B cell (primary cell): ENCODE measurements at regions not wholly inside any gene's neighbourhood (a gene's known extent, or its start where the extent isn't known, plus 50 kb on each side); places are given as distances from the start of the nearest gene placed in this dataset.

Experiments
- ATAC-seq: fragments of 200-7000 bp; cut with Tn5 transposase; one replicate; pipeline ENCODE4 v1.10.0; 2021; ENCODE audit warnings: low read depth, mild to moderate bottlenecking, moderate number of reproducible peaks, moderate library complexity
- CTCF ChIA-PET: fragments of 350-600 bp; sonication (Branson Sonifier 250); formaldehyde crosslinking; loops from one replicate; lab custom pipeline; 2021; ENCODE audit warnings: antibody characterized with exemption, inconsistent platforms; lab: Charles Lee
- POLR2A ChIA-PET: fragments of 350-600 bp; sonication (Branson Sonifier 250); formaldehyde crosslinking; loops from one replicate; lab custom pipeline; 2021; ENCODE audit warnings: antibody characterized with exemption; lab: Charles Lee
- DNase-seq: peaks from one replicate; pipeline ENCODE4 v3.0.0; 2013
- H2AFZ ChIP-seq: 2 replicates; pipeline ENCODE4 v1.6.1; 2012; ENCODE audit warnings: mild to moderate bottlenecking, low read depth, low read length; ENCODE audit not compliant: insufficient read depth, poor library complexity, severe bottlenecking
- H3K27ac ChIP-seq, 2 donors: 1 replicate in 1 of 2; 2 replicates in 1 of 2; pipeline ENCODE4 v1.5.1; 2012 to 2013; ENCODE audit warnings: low read length in 2 of 2, mild to moderate bottlenecking in 2 of 2, moderate library complexity in 1 of 2
- H3K27me3 ChIP-seq, 4 experiments: fragments of 200-600 bp in 1 of 4; sonication (generic) in 1 of 4; replicated peaks in 1 of 4; 1 replicate in 2 of 4; 2 replicates in 2 of 4; pipeline versions ENCODE4 v1.6.1 to v1.7.0; 2013 to 2016; ENCODE audit warnings: low read length in 3 of 4, mild to moderate bottlenecking in 2 of 4, mixed read lengths in 1 of 4, moderate library complexity in 1 of 4; ENCODE audit not compliant: insufficient read depth in 4 of 4, control insufficient read depth in 3 of 4; ENCODE audit errors: control extremely low read depth in 1 of 4
- H3K36me3 ChIP-seq, 2 experiments: replicated peaks in 1 of 2; 1 replicate in 1 of 2; 2 replicates in 1 of 2; pipeline versions ENCODE4 v1.6.1 to v1.7.1; 2013; ENCODE audit warnings: low read length in 1 of 2; ENCODE audit not compliant: insufficient read depth in 2 of 2, control insufficient read depth in 1 of 2; ENCODE audit errors: control extremely low read depth in 1 of 2, extremely low read depth in 1 of 2
- H3K4me1 ChIP-seq, 2 donors: fragments of 200-600 bp in 1 of 2; sonication (generic) in 1 of 2; 1 replicate in 1 of 2; 2 replicates in 1 of 2; pipeline versions ENCODE4 v1.5.1 to v1.6.1; 2013 to 2017; ENCODE audit warnings: low read length in 2 of 2; ENCODE audit not compliant: control insufficient read depth in 2 of 2, insufficient read depth in 2 of 2
- H3K4me2 ChIP-seq: replicated peaks from 2 replicates; pipeline ENCODE3; 2012; ENCODE audit warnings: mild to moderate bottlenecking, low read depth, low read length; ENCODE audit not compliant: poor library complexity, severe bottlenecking
- H3K4me3 ChIP-seq, 5 experiments: fragments of 200-600 bp in 1 of 5; sonication (generic) in 1 of 5; 1 replicate in 3 of 5; 2 replicates in 2 of 5; pipeline versions ENCODE4 v1.5.1 to v1.7.0; 2011 to 2016; ENCODE audit warnings: low read length in 4 of 5, mild to moderate bottlenecking in 4 of 5, low read depth in 2 of 5, control low read depth in 1 of 5, moderate library complexity in 1 of 5; ENCODE audit not compliant: insufficient read depth in 1 of 5; ENCODE audit errors: control extremely low read depth in 1 of 5, extremely low read depth in 1 of 5
- H3K79me2 ChIP-seq: fragments of 200-600 bp; sonication (generic); one replicate; pipeline ENCODE4 v1.6.0; 2016; ENCODE audit warnings: low read length; ENCODE audit not compliant: control insufficient read depth, insufficient read depth
- H3K9ac ChIP-seq: fragments of 200-600 bp; sonication (generic); 2 replicates; pipeline ENCODE4 v1.6.1; 2017; ENCODE audit warnings: mild to moderate bottlenecking, low read length, moderate library complexity
- H3K9me3 ChIP-seq, 3 donors: one replicate each; pipeline versions ENCODE4 v1.6.1 to v1.7.1; 2013; ENCODE audit warnings: low read length in 2 of 3; ENCODE audit not compliant: control insufficient read depth in 2 of 3, insufficient read depth in 1 of 3; ENCODE audit errors: control extremely low read depth in 1 of 3
- H4K20me1 ChIP-seq: 2 replicates; pipeline ENCODE4 v1.6.0; 2012; ENCODE audit warnings: mild to moderate bottlenecking, low read length; ENCODE audit not compliant: insufficient read depth, control insufficient read depth, poor library complexity, severe bottlenecking
- H3K27ac Mint-ChIP-seq: one replicate; pipeline ENCODE4 v1.8.0; 2021; ENCODE audit warnings: mixed read lengths
- H3K27me3 Mint-ChIP-seq: one replicate; pipeline ENCODE4 v1.8.0; 2021; ENCODE audit warnings: mixed read lengths
- H3K4me1 Mint-ChIP-seq: one replicate; pipeline ENCODE4 v1.8.0; 2021; ENCODE audit warnings: mixed read lengths
- H3K4me3 Mint-ChIP-seq: one replicate; pipeline ENCODE4 v1.8.0; 2021; ENCODE audit warnings: mixed read lengths
- H3K9me3 Mint-ChIP-seq: one replicate; pipeline ENCODE4 v1.8.0; 2022; ENCODE audit warnings: mixed read lengths; ENCODE audit not compliant: insufficient read depth
- EZH2 ChIP-seq: IDR thresholded peaks from 2 replicates; pipeline ENCODE4 v1.6.1; 2012; ENCODE audit warnings: borderline replicate concordance, low read depth, mild to moderate bottlenecking, moderate library complexity, low read length; ENCODE audit not compliant: insufficient read depth, poor library complexity, severe bottlenecking
- WGBS: methylation state at CpG from one replicate; pipeline ENCODE4 v1.1.5; 2013; ENCODE audit warnings: missing lambda C conversion rate; ENCODE audit not compliant: insufficient coverage; 5-methylcytosine and 5-hydroxymethylcytosine counted together
- intact Hi-C: fragments of 100-400 bp; cut with micrococcal nuclease; formaldehyde crosslinking; loops from one replicate; pipeline ENCODE4 v1.10.0; 2022
- TF ChIP-seq, protein P1 (sequence below): fragments of 200-600 bp; IDR thresholded peaks from one replicate; pipeline ENCODE4 v1.8.0; 2022; ENCODE audit warnings: antibody characterized with exemption, mild to moderate bottlenecking

DNA sequence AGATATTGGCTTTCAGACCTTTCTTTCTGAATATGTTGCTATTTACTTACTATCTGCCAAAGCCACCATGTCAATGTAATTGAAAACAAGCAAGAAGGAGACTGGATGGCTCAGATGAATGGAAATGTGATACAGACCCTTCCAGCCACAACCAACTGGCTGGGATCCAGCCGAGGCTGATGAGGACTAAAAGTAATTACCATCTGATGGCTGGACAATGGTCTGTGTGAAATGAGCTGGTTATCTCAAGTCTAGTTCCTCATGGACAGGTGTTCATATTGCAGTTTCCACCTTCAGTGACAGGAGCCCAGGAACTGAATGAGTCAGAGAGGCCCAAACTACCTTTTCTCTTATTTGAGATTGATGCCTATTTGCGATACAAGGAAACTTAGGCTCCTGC is 267.5 kb downstream of the GATA3 start:
- Mint-ChIP-seq H3K4me1 (no peaks in the 10 kb centered on the region), H3K27me3 (peaks cover 23% of the 10 kb centered on the region), H3K9me3 (no peaks in the 10 kb centered on the region), H3K4me3 (no peak overlapping the region), H3K27ac (no peak overlapping the region)
- no peaks in the 10 kb centered on the region for H3K4me1 ChIP-seq
- no peaks in the 10 kb centered on the region for H3K36me3 ChIP-seq
- ChIA-PET CTCF (no interaction called here), POLR2A (no interaction called here)
- H3K4me3 ChIP-seq, result no peak overlapping the region
- H3K27ac ChIP-seq, result no peak overlapping the region
- ATAC-seq (no peak), DNase-seq (no peak)
- peaks cover 0 to 6% (median 0%) of the 10 kb centered on the region in 4 experiments for H3K27me3 ChIP-seq
- H3K4me2 ChIP-seq, result no peak overlapping the region
- peaks cover 0 to 3% (median 0%) of the 10 kb centered on the region in 3 donors for H3K9me3 ChIP-seq
- 100% methylated on average over 1 of the region's 2 CpGs for WGBS
- no peaks in the 10 kb centered on the region for H3K79me2 ChIP-seq
- TF ChIP-seq, protein P1, sequence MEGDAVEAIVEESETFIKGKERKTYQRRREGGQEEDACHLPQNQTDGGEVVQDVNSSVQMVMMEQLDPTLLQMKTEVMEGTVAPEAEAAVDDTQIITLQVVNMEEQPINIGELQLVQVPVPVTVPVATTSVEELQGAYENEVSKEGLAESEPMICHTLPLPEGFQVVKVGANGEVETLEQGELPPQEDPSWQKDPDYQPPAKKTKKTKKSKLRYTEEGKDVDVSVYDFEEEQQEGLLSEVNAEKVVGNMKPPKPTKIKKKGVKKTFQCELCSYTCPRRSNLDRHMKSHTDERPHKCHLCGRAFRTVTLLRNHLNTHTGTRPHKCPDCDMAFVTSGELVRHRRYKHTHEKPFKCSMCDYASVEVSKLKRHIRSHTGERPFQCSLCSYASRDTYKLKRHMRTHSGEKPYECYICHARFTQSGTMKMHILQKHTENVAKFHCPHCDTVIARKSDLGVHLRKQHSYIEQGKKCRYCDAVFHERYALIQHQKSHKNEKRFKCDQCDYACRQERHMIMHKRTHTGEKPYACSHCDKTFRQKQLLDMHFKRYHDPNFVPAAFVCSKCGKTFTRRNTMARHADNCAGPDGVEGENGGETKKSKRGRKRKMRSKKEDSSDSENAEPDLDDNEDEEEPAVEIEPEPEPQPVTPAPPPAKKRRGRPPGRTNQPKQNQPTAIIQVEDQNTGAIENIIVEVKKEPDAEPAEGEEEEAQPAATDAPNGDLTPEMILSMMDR, result no peak
- no peak for TF ChIP-seq EZH2
- no peak overlapping the region for H3K9ac ChIP-seq
- H4K20me1 ChIP-seq, result no peaks in the 10 kb centered on the region
- intact Hi-C loops, result no loop called here
- H2AFZ ChIP-seq, result no peak overlapping the region

DNA sequence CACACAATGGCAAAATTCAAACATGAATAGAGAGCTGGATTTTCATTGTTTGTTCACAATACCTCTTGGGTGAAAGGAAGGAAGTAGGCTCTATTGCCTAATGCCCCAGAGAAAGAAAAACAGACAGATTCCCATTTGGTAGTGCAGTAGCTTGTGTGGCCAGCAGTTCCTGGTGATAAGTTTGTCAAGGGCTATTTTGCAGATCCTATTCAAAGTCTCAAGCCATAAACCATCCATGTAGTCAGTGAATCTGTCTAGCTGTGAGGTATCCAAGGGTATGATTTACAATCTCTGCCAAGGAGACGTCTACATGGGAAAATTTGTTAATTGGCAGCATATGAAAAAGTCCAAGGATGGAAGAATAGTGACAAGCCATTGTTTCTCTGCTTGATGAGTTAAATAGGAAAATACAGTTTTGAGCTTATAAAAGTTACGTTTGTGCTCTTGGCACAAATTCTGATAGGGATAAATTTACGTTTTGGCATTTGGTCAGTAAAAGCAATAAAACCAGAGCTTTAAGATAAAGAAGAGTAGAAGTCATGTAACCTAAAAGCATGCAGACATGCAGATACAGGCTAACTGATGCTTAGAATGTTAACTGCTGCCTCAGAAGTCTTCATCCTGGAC is 269.1 kb downstream of the GATA3 start:
- Histone ChIP-seq H3K4me2 (no peak overlapping the region), H3K4me1 (no peaks in the 10 kb centered on the region), H3K4me3 (no peak overlapping the region), H3K79me2 (no peaks in the 10 kb centered on the region), H4K20me1 (no peaks in the 10 kb centered on the region), H3K27ac (no peak overlapping the region), H3K36me3 (no peaks in the 10 kb centered on the region), H3K9ac (no peak overlapping the region), H3K27me3 (peaks cover 0 to 6% (median 0%) of the 10 kb centered on the region in 4 experiments), H3K9me3 (peaks cover 0 to 3% (median 0%) of the 10 kb centered on the region in 3 donors), H2AFZ (no peak overlapping the region)
- H3K27me3 Mint-ChIP-seq, result peaks cover 23% of the 10 kb centered on the region
- H3K4me3 Mint-ChIP-seq, result no peak overlapping the region
- H3K27ac Mint-ChIP-seq, result no peak overlapping the region
- DNase-seq, result no peak
- ATAC-seq, result no peak
- ChIA-PET CTCF (no interaction called here), POLR2A (no interaction called here)
- H3K4me1 Mint-ChIP-seq, result no peaks in the 10 kb centered on the region
- TF ChIP-seq EZH2, result no peak
- TF ChIP-seq, protein P1, result no peak
- WGBS, result 77% methylated on average over 3 of the region's 3 CpGs
- no peaks in the 10 kb centered on the region for H3K9me3 Mint-ChIP-seq
- intact Hi-C loops, result no loop called here
